Peyer's patch (tissue), 4 donors: ENCODE measurements at regions not wholly inside any gene's neighbourhood (a gene's known extent, or its start where the extent isn't known, plus 50 kb on each side); places are given as distances from the start of the nearest gene placed in this dataset.

Experiments
- DNase-seq, 3 donors: peaks; one replicate each; pipeline ENCODE4 v3.0.0-alpha.2; 2017 to 2019
- H3K27ac ChIP-seq, 4 donors: fragments of 200-600 bp; sonication (generic); one replicate each; pipeline ENCODE4 v1.5.1; 2016 to 2019
- H3K27me3 ChIP-seq, 2 donors: fragments of 200-600 bp; sonication (generic); one replicate each; pipeline ENCODE4 v1.5.1; 2019
- H3K36me3 ChIP-seq, 3 donors: fragments of 200-600 bp; sonication (generic); one replicate each; pipeline ENCODE4 v1.5.1; 2016 to 2019
- H3K4me1 ChIP-seq, 4 donors: fragments of 200-600 bp; sonication (generic); one replicate each; pipeline ENCODE4 v1.5.1; 2016 to 2019
- H3K4me3 ChIP-seq, 4 donors: fragments of 200-600 bp; sonication (generic); 1 replicate in 3 of 4; 2 replicates in 1 of 4; pipeline ENCODE4 v1.5.1; 2016 to 2019; ENCODE audit warnings: mild to moderate bottlenecking in 1 of 4
- H3K9me3 ChIP-seq, 4 donors: fragments of 200-600 bp; sonication (generic); one replicate each; pipeline ENCODE4 v1.5.1; 2016 to 2019; ENCODE audit warnings: mild to moderate bottlenecking in 1 of 4
- POLR2A ChIP-seq, 2 donors: fragments of 450-650 bp; IDR thresholded peaks; one replicate each; pipeline ENCODE4 v1.5.1; 2017; ENCODE audit warnings: antibody characterized with exemption in 2 of 2, mild to moderate bottlenecking in 2 of 2, moderate library complexity in 2 of 2
- TF ChIP-seq, protein P1 (sequence below), 6 experiments: fragments of 450-650 bp in 4 of 6; fragments of 200-600 bp in 2 of 6; sonication (generic) in 1 of 6; IDR thresholded peaks; one replicate each; pipeline ENCODE4 v1.5.1; 2017 to 2019; ENCODE audit warnings: antibody characterized with exemption in 6 of 6, mild to moderate bottlenecking in 3 of 6, moderate library complexity in 1 of 6

DNA sequence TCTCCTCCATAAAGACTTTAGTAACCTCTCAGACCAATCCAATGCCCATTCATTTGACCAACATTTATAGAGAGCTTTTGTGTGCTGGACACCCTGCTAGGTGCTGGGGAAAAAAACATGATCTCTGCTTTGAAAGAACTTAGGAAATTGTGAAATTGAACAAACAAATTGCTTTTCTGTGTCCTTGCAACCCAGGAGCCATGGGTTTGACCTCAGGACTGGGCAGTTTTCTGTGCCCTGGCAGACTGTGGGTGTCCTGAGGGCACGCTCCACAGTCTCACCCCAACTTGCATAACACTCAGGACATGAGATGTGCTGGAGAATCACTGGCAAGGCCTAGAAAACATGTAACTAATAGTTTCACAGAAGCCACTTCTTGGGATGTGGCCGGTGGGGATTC is 429.1 kb upstream of the ZMIZ1 start:
- TF ChIP-seq, protein P1, sequence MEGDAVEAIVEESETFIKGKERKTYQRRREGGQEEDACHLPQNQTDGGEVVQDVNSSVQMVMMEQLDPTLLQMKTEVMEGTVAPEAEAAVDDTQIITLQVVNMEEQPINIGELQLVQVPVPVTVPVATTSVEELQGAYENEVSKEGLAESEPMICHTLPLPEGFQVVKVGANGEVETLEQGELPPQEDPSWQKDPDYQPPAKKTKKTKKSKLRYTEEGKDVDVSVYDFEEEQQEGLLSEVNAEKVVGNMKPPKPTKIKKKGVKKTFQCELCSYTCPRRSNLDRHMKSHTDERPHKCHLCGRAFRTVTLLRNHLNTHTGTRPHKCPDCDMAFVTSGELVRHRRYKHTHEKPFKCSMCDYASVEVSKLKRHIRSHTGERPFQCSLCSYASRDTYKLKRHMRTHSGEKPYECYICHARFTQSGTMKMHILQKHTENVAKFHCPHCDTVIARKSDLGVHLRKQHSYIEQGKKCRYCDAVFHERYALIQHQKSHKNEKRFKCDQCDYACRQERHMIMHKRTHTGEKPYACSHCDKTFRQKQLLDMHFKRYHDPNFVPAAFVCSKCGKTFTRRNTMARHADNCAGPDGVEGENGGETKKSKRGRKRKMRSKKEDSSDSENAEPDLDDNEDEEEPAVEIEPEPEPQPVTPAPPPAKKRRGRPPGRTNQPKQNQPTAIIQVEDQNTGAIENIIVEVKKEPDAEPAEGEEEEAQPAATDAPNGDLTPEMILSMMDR (IDR thresholded peaks at IDR 0.05) = no peak
- TF ChIP-seq POLR2A (IDR thresholded peaks at IDR 0.05) = no peak
- Histone ChIP-seq H3K27me3 (no peaks in the 10 kb centered on the region), H3K27ac (no peak overlapping the region), H3K4me1 (no peaks in the 10 kb centered on the region), H3K36me3 (no peaks in the 10 kb centered on the region), H3K9me3 (no peaks in the 10 kb centered on the region), H3K4me3 (no peak overlapping the region)
- DNase-seq = no peak

GRCh38 chr10:78640796-78641636 is 427.8 kb upstream of the ZMIZ1 start:
- H3K36me3 ChIP-seq = no peaks in the 10 kb centered on the region
- H3K27me3 ChIP-seq = no peaks in the 10 kb centered on the region
- DNase-seq = no peak
- H3K27ac ChIP-seq = no peak overlapping the region
- no peak overlapping the region for H3K4me3 ChIP-seq
- no peaks in the 10 kb centered on the region for H3K9me3 ChIP-seq
- H3K4me1 ChIP-seq = no peaks in the 10 kb centered on the region
- TF ChIP-seq POLR2A (IDR thresholded peaks at IDR 0.05) = no peak
- TF ChIP-seq, protein P1 (IDR thresholded peaks at IDR 0.05) = no peak

GRCh38 chr10:78641693-78642092 is 427.1 kb upstream of the ZMIZ1 start:
- no peaks in the 10 kb centered on the region for H3K4me1 ChIP-seq
- H3K4me3 ChIP-seq = no peak overlapping the region
- no peaks in the 10 kb centered on the region for H3K9me3 ChIP-seq
- DNase-seq = no peak
- no peaks in the 10 kb centered on the region for H3K36me3 ChIP-seq
- H3K27ac ChIP-seq = no peak overlapping the region
- H3K27me3 ChIP-seq = no peaks in the 10 kb centered on the region
- TF ChIP-seq POLR2A (IDR thresholded peaks at IDR 0.05) = no peak
- TF ChIP-seq, protein P1 (IDR thresholded peaks at IDR 0.05) = no peak

- H3K27me3 ChIP-seq = no peaks in the 10 kb centered on the region
- TF ChIP-seq, protein P1 (IDR thresholded peaks at IDR 0.05) = no peak
- TF ChIP-seq POLR2A (IDR thresholded peaks at IDR 0.05) = no peak
- H3K27ac ChIP-seq = no peak overlapping the region
- no peaks in the 10 kb centered on the region for H3K9me3 ChIP-seq
- H3K36me3 ChIP-seq = no peaks in the 10 kb centered on the region
- no peak overlapping the region for H3K4me3 ChIP-seq
- DNase-seq = no peak
- H3K4me1 ChIP-seq = no peaks in the 10 kb centered on the region
Measured at GRCh38 chr10:78642269-78642816, 426.4 kb upstream of the ZMIZ1 start.

DNA sequence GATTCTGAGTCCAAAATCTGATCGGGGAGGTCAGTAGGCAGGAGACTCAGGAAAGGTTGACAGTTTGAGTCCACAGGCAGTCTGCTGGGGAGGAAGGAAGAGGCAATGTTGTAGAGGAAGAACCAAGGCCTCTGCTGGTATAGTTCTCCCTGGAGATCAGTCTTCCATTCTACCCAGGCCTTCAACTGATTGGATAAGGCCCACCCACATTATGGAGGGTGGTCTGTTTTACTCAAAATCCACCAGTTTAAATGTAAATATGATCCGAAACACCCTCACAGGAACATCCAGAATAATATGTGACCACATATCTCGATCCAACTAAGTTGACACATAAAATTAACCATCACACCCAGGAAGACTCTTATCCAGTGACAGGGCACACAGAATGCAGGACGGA is 425.3 kb upstream of the ZMIZ1 start:
- no peaks in the 10 kb centered on the region for H3K9me3 ChIP-seq
- H3K36me3 ChIP-seq = no peaks in the 10 kb centered on the region
- TF ChIP-seq, protein P1 (IDR thresholded peaks at IDR 0.05) = no peak
- TF ChIP-seq POLR2A (IDR thresholded peaks at IDR 0.05) = no peak
- no peaks in the 10 kb centered on the region for H3K27me3 ChIP-seq
- H3K4me1 ChIP-seq = no peaks in the 10 kb centered on the region
- H3K4me3 ChIP-seq = no peak overlapping the region
- DNase-seq = no peak
- H3K27ac ChIP-seq = no peak overlapping the region
